ENCODE measurements at regions not wholly inside any gene's neighbourhood (a gene's known extent, or its start where the extent isn't known, plus 50 kb on each side); places are given as distances from the start of the nearest gene placed in this dataset.

DNA sequence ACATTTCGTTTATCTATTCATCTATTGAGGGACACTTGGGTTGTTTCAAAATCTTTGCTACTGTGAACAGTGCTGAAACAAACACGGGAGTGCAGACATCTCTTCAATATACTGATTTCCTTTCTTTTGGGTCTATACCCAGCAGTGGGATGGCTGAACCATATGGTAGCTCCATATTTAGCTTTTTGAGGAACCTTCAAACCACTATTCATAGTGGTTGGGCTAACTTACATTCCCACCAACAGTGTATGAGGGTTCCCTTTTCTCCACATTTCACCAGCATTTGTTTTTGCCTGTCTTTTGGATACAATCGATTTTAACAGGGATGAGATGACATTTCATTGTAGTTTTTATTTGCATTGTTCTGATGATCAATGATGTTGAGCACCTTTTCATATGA is 798.2 kb downstream of the UQCRFS1 start:
- H3K27ac ChIP-seq: no peak overlapping the region
- DNase-seq: no peak
- no peaks in the 10 kb centered on the region; the same call in 1 of the 2 replicates for H3K27me3 ChIP-seq
- H3K36me3 ChIP-seq: 0 out of 2 replicates have a peak, but pooled peaks cover 2% of the 10 kb centered on the region
- no peak overlapping the region for H3K4me3 ChIP-seq
- H3K9me3 ChIP-seq (replicated peaks): no peaks in the 10 kb centered on the region
- H3K4me1 ChIP-seq: no peaks in the 10 kb centered on the region

DNA sequence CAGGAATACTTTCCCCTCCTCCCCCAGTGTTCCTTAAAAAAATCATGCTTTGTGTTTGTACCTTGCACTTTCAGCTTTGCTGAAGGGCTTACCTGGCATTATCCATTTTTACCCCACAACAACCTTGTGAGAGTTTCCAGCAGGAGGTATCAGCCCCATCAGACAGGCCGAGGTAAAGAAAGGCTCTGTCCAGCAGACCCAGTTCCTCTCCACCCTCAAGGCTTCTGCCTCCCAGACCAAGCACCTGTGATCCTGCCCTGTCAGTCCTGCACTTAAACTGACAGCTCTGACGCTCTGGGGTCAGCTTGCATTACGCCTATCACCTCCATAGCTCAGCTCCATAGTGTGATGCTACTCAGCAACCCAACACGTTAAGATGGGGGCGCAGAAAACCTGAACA is 803.1 kb downstream of the UQCRFS1 start:
- no peak for DNase-seq
- H3K27ac ChIP-seq: no peak overlapping the region
- no peak overlapping the region for H3K4me3 ChIP-seq
- H3K27me3 ChIP-seq: peaks cover 7% of the 10 kb centered on the region; the same call in 1 of the 2 replicates
- no peaks in the 10 kb centered on the region for H3K9me3 ChIP-seq (replicated peaks)
- H3K36me3 ChIP-seq: no peaks in the 10 kb centered on the region
- H3K4me1 ChIP-seq: no peaks in the 10 kb centered on the region

DNA sequence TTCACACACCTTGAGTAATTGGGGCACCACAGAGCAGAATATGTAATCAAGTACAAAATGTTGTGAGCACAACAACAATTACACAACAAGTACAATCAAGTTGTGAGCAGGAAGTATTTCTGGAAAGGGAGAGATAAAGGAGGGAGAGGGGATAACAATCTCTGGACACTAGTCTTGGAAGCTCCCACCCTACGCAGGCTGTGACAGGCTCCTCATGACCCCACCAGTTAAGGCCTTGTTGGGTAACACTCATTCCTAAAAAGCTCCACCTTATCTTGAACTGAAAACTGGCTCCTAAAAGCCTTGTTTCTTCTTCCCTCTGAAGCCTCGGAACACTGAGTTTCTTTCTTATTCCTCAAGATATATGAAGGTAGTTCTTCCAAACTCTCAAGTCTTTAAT is 806.0 kb downstream of the UQCRFS1 start:
- Histone ChIP-seq H3K36me3 (no peaks in the 10 kb centered on the region), H3K27ac (no peak overlapping the region), H3K4me1 (no peaks in the 10 kb centered on the region), H3K4me3 (no peak overlapping the region), H3K9me3 (replicated peaks) (no peaks in the 10 kb centered on the region), H3K27me3 (peaks cover 16% of the 10 kb centered on the region; the same call in 1 of the 2 replicates)
- DNase-seq: no peak

DNA sequence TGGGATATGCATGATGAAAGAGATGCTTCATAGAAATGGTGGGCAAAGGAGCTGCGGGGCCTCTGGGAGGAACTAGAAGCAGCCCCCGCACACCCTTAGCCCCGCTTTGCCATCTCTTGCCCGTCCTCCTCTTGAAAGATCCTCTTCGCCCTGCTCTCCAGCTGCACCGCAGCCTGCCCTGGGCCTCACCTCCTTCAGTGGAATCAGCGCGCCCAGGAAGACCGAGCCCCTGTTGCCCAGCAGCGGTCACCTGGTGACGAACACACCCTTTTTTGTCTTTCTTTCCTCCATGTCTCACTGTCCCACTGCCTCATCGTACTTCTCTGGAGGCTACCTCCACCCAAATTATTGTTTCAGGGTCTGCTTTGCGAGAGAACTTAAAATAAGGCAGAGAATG is 807.6 kb downstream of the UQCRFS1 start:
- Histone ChIP-seq H3K27me3 (peaks cover 19% of the 10 kb centered on the region; the same call in 1 of the 2 replicates), H3K4me1 (no peaks in the 10 kb centered on the region), H3K36me3 (no peaks in the 10 kb centered on the region), H3K4me3 (no peak overlapping the region), H3K9me3 (replicated peaks) (no peaks in the 10 kb centered on the region), H3K27ac (no peak overlapping the region)
- DNase-seq: no peak

DNA sequence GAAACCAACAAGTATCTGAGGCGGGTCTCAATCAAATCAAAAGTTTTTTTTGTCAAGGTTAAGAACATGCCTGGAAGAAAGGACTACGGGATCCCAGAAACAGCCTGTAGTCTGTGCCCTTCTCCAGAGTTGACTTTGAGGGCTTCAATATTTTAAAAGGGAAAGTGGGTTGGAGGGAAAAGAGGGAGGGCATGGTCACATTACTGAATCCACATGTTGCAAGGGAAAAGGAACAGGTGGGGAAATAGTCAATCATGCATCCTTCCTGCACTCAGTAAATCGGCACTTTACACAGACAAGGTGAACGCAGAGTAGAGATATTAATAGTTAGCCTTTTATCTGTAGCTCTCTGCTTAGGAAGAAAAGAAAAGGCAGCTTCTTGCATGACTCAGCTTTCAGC is 808.5 kb downstream of the UQCRFS1 start:
- H3K27me3 ChIP-seq: peaks cover 19% of the 10 kb centered on the region; the same call in 1 of the 2 replicates
- H3K4me1 ChIP-seq: no peaks in the 10 kb centered on the region
- no peak overlapping the region for H3K27ac ChIP-seq
- DNase-seq: no peak
- no peak overlapping the region for H3K4me3 ChIP-seq
- H3K36me3 ChIP-seq: no peaks in the 10 kb centered on the region
- no peaks in the 10 kb centered on the region for H3K9me3 ChIP-seq (replicated peaks)

DNA sequence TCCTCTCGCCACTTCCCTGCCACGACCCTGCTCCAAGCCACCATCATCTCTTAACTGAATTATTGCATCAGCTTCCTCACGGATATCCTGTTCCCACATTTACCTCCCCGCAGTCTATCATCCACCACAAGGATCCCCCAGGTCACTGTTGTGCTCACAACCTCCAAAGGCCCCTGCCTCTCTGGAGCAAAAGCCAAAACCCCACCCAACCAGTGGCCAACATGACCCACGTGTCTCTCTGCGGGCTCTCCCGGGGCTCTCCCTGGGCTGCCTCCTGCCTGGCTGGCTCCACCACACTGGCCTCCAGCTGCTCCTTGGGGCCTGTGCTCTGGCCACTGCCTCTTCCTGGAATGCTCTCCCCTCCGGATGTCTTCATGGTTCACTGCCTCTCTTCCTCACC is 809.3 kb downstream of the UQCRFS1 start:
- no peak for DNase-seq
- H3K4me1 ChIP-seq: no peaks in the 10 kb centered on the region
- H3K9me3 ChIP-seq (replicated peaks): no peaks in the 10 kb centered on the region
- no peaks in the 10 kb centered on the region for H3K36me3 ChIP-seq
- no peak overlapping the region for H3K4me3 ChIP-seq
- peaks cover 19% of the 10 kb centered on the region; the same call in 1 of the 2 replicates for H3K27me3 ChIP-seq
- H3K27ac ChIP-seq: no peak overlapping the region

DNA sequence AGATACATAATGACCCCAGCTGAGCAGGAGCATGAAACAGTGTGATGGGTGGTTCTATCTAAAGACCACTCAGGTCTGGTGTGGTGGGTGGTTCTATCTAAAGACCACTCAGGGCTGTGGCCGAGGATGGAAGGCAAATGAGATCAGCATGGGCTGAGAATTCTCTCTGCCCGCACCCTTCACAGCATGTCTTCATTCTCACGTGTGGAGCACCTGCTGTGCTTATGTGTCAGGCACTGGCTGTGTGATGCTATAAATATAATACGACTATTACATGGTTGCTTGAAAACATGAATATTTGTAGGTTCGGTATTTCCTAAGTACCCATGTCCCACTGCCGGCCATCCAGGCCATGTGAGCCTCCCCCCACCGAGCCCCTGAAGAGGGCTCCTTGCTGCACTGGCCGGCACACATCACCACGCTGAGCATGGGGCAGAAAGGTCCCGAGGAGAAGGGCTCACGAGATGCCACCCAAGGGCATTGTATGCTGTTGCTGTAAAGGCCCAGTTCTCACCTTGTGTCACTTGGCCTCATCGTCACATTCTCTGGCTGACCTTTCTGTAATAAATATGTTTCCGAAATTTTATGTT is 810.2 kb downstream of the UQCRFS1 start:
- Histone ChIP-seq H3K36me3 (no peaks in the 10 kb centered on the region), H3K4me3 (no peak overlapping the region), H3K4me1 (no peaks in the 10 kb centered on the region), H3K9me3 (replicated peaks) (no peaks in the 10 kb centered on the region), H3K27ac (no peak overlapping the region), H3K27me3 (peaks cover 16% of the 10 kb centered on the region; the same call in 1 of the 2 replicates)
- DNase-seq: no peak

DNA sequence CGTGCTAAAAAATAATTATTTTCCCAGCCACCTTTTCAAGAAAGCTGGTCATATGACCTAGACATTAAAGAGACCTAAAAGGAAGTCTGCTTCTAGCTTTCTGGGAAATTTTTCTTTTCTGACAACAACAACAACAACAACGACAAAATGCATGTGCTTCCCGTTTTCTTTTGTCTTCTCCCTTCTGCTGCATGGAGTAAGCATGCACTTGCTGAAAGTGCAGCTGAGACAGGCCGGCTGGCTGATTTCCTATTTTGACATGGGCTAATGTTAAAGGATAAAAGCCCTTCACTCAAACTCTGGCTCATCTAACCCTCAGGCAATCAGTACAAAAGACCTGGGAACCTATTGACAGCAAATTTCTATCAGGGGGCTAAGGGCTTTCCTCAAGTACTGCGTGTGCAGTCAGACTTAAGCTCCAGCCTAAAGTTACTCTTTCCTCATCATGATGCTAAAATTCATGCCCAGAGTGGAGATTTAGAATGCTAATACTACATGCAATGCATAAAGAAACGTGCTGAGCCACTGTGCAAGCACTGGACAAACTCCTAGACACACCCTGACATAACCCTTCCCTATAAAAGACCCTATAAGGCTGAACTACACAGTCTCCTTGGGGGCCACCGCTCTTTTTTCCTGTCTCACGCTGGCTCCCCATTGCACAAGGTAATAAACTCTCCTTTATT is 811.1 kb downstream of the UQCRFS1 start:
- Histone ChIP-seq H3K9me3 (replicated peaks) (no peaks in the 10 kb centered on the region), H3K27me3 (0 out of 2 replicates have a peak, but pooled peaks cover 16% of the 10 kb centered on the region), H3K27ac (no peak overlapping the region), H3K4me1 (no peaks in the 10 kb centered on the region), H3K4me3 (no peak overlapping the region), H3K36me3 (no peaks in the 10 kb centered on the region)
- DNase-seq: no peak

DNA sequence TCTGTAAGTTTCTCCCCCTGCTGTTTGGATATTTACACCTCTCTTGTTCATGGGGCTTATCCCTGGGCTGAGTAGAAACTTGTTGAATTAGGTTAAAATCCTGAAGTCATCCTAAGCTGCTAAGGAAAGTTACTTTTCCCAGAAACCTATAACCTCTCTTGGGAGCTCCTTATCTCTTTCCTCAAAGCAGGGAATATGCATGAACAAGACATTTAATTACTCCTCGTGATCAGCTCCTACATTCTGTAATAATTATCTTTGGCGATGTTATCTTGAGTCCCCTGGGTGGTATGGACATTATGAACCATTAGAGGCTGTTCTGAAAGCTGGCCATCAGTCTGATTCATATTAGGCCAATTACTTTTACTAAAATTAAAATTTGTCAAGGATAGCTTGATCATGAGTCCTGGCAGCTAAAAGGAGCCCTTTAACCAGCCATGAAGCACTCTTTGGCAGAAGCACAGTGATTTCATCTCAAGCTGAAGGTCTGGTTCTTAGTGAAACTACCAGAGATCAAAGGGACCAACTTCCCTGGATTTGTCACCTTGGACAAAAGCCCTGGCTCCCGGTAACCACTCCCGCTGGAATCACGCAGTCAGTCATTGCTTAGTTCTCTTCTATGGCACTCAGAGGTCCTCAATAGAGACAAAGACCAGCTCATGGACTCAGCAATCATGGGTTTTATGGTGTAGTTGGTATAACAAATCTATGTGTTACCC is 811.8 kb downstream of the UQCRFS1 start:
- H3K27ac ChIP-seq: no peak overlapping the region
- no peak overlapping the region for H3K4me3 ChIP-seq
- no peak for DNase-seq
- H3K36me3 ChIP-seq: no peaks in the 10 kb centered on the region
- 0 out of 2 replicates have a peak, but pooled peaks cover 16% of the 10 kb centered on the region for H3K27me3 ChIP-seq
- no peaks in the 10 kb centered on the region for H3K4me1 ChIP-seq
- no peaks in the 10 kb centered on the region for H3K9me3 ChIP-seq (replicated peaks)

DNA sequence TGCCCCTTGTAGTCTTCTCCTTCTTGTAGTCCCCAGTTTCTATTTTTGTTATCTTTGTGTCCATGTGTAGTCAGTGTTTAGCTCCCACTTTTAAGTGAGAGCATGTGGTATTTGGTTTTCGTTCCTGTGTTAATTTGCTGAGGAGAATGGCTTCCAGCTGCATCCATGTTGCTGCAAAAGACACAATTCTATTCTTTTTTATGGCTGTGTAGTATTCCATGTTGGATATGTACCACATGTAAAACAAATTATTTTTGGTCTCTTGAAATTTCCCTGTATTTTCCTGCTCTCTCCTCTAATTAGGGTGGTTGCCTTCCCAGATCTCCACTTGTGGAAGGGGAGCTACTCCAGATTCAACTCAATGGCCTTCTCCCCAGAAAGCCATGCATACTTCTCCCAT is 813.8 kb downstream of the UQCRFS1 start:
- 0 out of 2 replicates have a peak, but pooled peaks cover 7% of the 10 kb centered on the region for H3K27me3 ChIP-seq
- no peak overlapping the region for H3K4me3 ChIP-seq
- H3K36me3 ChIP-seq: no peaks in the 10 kb centered on the region
- H3K4me1 ChIP-seq: no peaks in the 10 kb centered on the region
- H3K27ac ChIP-seq: no peak overlapping the region
- no peaks in the 10 kb centered on the region for H3K9me3 ChIP-seq (replicated peaks)
- DNase-seq: no peak

DNA sequence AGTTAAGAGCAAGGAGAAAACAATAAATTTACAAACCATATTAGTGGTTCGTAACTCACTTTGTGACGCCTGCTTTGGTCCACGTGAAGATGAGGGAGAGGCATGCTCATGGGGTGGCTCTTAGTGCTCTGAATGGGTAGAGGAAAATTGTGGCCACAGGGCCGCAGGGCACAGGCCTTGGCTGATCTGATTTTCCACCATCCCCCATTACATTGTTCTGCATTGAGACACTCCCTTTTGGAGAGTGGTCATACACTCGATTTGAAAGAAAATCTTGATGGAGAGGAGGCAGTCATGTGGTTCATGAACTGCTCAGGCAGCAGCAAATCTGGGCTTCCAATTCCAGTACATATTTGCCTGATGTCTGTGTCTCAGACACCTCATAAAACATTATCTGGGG is 815.2 kb downstream of the UQCRFS1 start:
- H3K36me3 ChIP-seq: no peaks in the 10 kb centered on the region
- no peak overlapping the region for H3K4me3 ChIP-seq
- 0 out of 2 replicates have a peak, but pooled peaks cover 7% of the 10 kb centered on the region for H3K27me3 ChIP-seq
- no peaks in the 10 kb centered on the region for H3K9me3 ChIP-seq (replicated peaks)
- no peak overlapping the region for H3K27ac ChIP-seq
- H3K4me1 ChIP-seq: no peaks in the 10 kb centered on the region
- DNase-seq: no peak

DNA sequence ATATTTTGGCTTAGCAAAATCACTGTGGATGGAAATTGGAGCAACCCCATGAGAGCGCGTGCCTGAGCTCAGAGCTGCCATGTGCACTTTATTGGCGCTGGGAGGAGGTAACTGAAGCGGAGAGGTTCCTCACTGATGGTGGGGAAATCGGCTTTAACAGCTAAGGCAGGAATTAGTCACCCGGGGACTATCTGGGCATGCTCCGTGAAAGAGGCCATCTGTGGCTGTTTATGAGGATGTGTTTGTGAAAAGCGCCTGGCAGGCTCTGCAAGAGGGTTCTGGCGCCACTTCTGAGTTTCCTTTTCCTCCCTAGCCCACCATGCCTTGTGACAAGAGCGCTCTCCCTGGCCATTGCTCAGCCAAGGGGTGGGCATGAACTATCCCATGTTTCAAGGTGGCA is 815.6 kb downstream of the UQCRFS1 start:
- DNase-seq: no peak
- no peak overlapping the region for H3K4me3 ChIP-seq
- no peaks in the 10 kb centered on the region for H3K4me1 ChIP-seq
- H3K27ac ChIP-seq: no peak overlapping the region
- 0 out of 2 replicates have a peak, but pooled peaks cover 6% of the 10 kb centered on the region for H3K27me3 ChIP-seq
- no peaks in the 10 kb centered on the region for H3K9me3 ChIP-seq (replicated peaks)
- H3K36me3 ChIP-seq: no peaks in the 10 kb centered on the region

DNA sequence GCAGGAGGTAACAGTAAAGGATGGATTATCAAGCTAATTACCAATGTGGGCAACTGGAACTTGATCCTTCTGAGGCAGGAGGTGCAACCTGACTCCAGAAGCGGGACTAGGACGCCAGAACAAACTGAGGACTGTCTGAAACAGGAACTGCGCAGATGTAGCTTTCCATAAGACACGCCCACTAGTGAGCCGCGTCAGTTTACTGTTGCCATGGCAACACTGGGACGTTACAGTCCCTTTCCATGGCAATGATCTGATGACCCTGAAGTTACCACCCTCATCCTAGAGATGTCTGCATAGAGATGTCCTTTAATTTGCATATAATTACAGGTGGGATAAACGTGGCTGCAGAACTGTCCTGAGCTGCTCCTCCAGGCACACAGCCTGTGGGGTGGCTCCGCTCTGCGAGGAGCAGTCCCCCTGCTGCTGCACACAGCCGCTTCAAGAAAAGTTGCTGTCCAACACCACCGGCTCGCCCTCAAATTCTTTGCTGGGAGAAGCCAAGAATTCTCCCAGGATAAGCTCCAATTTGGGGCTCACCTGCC is 816.6 kb downstream of the UQCRFS1 start:
- no peak overlapping the region for H3K4me3 ChIP-seq
- no peaks in the 10 kb centered on the region for H3K27me3 ChIP-seq
- DNase-seq: no peak
- H3K27ac ChIP-seq: no peak overlapping the region
- H3K36me3 ChIP-seq: no peaks in the 10 kb centered on the region
- no peaks in the 10 kb centered on the region for H3K4me1 ChIP-seq
- no peaks in the 10 kb centered on the region for H3K9me3 ChIP-seq (replicated peaks)

DNA sequence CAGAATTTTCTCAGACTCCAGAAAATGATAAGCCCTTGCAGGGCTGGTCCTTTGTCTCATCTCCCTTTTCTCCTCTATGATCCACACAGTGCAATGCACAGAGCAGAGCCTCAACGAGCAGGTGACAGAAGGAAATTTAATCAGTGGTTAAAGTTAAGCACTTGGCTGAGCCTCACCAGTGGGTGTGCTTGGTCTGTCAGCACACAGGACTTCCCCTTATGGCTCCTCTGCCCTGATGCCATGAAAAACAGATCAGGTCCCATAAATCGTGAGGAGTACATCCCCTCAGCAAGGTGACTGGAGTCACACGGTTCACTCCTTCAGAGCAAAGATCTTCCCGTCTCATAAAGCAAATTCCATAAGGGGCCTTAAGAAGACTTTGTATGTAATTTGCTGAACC is 818.2 kb downstream of the UQCRFS1 start:
- Histone ChIP-seq H3K27ac (no peak overlapping the region), H3K4me3 (no peak overlapping the region), H3K9me3 (replicated peaks) (no peaks in the 10 kb centered on the region), H3K27me3 (no peaks in the 10 kb centered on the region), H3K36me3 (no peaks in the 10 kb centered on the region), H3K4me1 (no peaks in the 10 kb centered on the region)
- no peak for DNase-seq
